ENCODE measurements at regions not wholly inside any gene's neighbourhood (a gene's known extent, or its start where the extent isn't known, plus 50 kb on each side); places are given as distances from the start of the nearest gene placed in this dataset.

DNA sequence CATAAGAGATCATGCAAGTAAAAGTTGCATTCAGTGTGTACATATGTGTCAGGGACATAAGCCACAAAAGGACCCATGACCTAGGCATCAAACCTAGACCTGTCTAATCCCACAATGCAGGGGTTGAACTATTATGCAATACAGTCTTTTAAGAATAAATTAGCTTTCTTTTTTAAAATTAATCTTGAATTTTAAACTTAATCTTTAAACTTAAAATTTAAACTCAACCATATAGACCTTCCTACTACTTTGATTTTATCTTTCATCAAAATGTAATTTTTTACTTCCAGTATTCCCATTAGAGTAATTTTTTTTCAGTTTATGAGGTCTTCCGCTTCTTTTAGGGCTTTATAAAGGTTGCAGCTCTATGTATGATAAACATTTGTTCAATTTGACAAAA lies 702.9 kb downstream of the SUCLG1 start:
- no peak for DNase-seq

DNA sequence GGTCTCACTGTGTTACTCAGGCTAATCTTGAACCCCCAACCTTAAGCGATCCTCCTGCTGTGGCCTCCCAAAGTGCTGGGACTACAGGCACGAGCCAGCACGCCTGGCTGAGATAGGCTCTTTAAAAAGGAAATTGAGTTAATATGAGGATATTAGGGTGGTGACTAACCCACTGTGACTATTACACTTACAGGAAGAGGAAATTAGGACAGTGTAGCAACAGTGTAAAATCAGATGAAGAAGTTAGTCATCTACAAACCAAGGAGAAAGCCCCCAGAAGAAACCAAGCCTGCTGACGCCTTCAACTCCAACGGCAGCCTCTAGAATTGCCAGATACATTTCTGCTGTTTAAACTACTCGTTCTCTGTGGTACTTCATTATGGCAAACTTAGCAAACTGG lies 711.9 kb downstream of the SUCLG1 start:
- DNase-seq = no peak

DNA sequence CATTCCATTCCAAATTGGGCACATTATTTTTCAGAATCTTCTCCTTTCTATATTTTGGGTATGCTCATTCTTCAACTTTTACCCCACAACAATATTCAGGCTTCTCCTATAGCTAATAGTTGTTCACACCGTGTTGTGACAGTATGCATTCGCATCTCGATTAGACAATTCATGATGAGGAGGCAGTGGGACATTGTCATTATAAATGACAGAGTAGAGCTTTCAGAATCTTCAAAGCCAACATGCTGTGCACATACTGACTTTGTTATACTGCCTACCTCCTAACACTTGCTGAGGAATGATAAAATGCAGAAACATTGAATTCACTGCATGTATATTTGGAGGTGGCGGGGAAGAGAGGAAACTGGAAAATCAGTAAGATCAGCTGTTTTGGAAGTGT lies 714.2 kb downstream of the SUCLG1 start:
- no peak for DNase-seq

DNA sequence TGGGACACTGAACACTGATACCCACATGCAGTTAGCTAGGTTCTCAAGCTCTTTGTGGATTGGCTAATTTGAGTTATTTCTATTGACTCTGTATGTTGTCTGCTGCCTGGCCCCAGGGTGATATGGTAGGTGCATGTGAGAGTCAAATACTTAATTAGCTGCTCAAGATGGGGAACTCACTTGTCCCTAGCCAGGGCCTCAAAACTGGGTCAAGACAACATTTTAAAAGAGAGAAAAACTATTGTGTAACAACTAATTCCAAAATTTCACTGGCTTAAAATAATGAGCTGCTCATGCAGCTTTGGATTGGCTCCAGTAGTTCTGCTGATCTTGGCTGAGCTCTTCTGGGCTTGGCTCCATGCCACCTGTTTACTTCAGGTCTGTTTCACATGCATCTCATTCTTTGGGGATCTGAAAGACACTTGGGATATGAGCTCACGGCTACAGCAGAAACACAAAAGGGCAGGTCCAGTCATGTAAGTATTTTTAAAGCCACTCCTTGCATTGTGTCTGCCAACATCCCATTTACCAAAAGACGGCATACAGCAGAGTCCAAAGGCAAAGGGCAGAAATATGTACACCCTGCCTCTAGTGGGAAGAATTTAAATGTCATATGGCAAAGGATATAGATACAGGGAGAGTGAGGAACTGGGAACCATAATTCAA lies 716.8 kb downstream of the SUCLG1 start:
- DNase-seq = no peak

DNA sequence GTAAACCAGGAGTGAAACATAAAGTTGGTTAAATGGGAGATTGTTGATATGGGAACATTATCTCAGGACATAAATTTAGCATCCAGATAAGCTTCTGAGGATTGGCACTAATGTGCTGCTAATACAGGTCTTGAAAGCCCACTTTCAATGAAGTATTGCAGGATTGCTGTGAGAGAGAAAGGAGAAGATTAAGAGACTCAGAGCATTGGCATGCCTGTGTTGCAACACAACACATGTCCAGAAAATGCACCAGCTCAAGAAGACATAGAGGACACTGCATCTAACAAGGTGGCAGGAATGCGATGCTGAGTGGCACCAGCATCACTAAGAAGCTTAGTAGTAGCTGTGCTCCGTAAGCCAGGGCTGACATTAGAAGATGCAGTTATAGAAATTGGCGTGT lies 728.9 kb downstream of the SUCLG1 start:
- DNase-seq = no peak

DNA sequence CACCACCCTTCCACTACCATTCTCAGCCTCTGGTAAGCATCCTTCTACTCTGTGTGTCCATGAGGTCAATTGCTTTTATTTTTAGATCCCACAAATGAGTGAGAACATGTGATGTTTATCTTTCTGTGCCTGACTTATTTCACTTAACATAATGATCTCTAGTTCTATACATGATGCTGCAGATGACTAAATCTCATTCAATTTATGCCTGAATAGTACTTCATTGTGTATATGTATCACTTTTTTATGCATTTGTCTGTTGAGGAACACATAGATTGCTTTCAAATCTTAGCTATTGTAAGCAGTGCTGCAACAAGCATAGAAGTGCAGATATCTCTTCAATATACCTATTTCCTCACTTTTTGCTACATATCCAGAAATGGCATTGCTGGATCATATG lies 733.3 kb downstream of the SUCLG1 start:
- no peak for DNase-seq

DNA sequence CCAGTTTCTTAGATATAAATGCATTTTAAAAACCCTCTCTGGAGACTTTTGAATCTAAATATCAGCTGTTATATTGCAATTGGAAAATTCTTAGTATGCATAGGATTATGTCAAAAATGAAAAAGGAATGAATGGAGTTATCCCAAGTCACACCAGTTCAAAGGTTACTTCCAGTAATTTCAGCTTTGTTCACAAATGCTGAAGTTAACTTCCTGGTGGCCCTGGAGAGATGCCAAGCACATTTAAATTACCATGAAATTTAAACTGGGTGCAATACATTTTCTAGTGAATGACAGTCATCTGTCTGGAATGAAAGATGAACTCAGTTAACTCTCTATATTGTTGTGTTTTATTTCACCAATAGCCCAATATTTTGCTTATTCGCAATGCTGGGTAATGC lies 753.9 kb downstream of the SUCLG1 start:
- DNase-seq = no peak

DNA sequence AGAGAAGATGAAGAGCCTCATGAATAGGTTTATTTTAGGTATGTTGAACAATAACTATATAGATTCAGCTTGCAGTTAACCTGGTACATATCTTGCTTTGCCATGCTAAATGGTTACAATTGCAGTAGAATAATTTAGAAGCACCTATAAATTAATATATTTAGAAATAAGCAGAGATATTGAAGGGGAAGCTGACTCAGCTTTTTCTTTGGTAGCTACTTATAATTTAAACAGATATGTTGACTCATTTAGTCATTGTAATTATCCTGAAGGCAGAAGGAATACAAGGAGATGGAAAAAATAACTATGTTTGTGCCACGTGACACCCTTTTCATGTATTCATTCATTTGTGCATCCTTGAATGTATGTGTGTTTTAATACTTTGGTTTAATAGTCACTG lies 755.5 kb downstream of the SUCLG1 start:
- no peak for DNase-seq

DNA sequence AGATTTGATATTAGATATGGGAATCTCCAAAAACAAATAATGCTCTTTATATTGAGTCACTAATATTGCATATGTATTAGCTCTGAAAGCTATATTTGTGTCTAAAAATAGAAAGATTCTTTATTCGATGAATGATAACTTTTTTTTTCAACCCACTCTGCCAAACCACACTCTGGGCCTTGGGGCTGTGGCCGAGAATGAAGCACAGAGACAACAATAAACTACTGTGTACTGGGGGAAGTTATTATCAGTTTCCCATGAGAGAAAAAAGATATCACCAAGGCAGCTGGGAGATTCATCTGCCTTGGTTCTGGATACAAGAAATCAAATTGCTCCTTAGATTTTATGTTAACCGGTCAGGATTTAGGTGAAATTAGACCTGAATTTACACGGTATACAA lies 762.2 kb downstream of the SUCLG1 start:
- DNase-seq = no peak

DNA sequence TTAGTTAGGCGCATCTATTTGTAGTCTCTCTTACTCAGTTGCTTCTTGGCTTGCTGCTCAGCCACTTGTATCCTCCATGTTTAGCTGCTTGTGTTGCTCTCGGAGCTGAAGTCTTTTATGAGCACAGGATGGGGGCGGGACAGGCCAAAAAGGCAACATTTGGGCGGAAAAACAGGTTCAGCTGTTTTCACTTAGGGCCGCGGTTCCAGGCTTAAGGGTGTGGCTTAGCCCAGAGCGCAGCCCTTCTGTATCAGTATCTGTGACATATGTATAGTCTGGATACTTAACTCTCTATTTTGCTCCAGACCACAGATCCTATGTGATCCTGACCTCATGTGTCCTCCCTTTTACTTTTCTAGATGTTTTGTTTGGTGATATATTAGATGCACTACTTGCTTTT lies 763.5 kb downstream of the SUCLG1 start:
- no peak for DNase-seq

DNA sequence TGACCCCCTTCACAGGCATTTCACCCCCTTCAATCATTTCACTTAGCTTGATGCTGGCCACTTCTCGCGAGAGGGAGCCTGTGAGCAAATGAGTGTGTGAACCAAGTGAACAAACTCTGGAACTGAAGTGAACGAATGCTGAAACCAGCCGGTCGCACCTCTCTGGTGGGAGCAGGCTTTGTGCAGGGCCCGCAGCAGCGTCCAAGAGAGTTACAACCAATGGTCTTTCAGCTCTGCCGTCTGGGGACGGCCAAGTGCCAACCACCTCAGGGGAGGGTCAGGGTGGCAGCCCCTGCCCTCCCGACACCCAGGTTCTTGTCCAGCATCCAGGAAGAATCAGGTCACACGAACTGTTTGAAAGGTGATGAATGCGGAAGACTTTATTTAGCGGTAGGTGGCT lies 764.0 kb downstream of the SUCLG1 start:
- no peak for DNase-seq

DNA sequence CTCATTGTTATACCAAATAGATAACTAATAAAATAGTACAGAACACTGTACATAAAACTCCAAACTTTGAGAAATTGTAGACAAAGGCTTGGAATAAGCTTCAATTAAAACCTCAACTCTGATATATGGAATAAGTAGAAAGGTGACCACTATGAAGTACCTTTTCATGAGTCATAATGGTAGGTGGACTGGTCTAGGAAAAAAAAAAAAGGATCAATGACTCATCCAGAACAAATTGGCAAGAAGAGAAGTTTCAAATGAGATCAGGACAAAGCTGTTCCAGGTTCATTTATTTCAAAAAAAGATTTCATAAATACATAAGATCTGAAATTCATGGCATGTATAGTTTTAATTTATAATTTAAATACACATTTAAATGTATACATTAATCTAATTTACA lies 769.7 kb downstream of the SUCLG1 start:
- no peak for DNase-seq

DNA sequence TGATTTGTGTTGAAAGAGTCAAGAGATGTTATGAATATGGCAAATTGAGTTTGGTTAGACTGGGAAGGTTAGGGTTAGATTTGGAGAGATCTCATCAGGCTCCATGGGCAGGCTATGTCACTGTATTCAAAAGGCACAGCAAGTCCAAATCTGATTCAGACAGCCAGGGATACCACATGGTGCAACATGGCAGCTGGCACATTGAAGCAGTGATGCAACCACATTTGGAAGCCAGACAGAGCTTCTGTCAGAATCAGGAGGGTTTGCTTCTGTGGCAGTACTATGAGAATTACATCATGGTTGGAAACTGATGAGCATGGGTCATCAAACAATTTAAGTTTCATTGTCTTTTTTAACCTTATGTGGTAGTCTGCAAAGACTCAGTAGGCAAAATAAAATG lies 772.2 kb downstream of the SUCLG1 start:
- DNase-seq = no peak

DNA sequence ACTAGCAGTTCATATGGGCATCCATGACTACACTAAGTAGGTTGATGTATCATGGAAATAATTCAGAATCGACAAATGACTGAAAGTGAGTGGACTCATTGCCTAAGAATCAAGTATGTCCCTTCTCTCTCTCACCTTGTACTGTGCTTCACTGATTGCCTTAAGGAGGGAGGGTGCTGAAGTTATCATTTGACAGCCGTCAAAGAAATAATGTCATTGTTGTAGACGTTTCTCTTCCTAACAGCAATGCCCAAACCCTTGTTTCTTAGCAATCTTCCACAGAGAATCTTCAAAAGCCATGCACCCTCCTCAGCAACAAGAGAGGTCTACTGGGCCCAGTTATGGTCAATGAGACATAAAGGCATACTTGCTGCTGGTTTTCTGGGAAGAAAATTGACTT lies 785.0 kb downstream of the SUCLG1 start:
- no peak for DNase-seq

DNA sequence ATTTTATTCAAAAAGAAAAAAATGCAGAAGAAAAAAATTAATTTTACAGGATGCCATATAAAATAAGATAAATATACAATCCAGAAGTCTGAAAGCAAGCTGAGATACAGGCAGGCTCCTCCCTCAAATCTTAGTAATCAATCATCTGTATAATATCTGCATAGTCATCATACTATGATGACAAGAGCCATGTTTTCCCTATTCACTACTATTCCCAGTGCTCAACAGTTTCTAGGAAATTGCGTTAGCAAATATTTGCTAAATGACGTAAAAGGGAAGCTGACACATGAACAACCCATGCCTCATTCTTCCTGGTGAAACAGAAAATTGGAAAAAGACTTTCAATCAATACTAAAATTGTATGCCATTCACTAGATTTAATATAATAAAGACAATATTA lies 793.2 kb downstream of the SUCLG1 start:
- no peak for DNase-seq

DNA sequence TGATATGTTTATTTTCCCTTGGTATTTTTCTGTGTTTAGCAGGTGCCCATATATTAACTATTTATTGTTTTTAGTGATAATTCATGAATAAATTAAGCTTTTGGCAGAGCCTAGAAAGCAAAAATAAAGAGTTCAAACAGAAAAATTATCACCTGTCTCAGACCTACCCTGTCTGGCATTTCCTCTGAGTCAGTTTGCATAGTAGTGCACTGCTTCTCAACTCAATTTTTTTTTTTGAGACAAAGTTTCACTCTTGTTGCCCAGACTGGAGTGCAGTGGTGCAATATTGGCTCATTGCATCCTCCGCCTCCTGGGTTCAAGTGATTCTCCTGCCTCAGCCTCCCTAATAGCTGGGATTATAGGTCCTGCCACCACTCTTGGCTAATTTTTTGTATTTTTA lies 793.9 kb downstream of the SUCLG1 start:
- DNase-seq = no peak

DNA sequence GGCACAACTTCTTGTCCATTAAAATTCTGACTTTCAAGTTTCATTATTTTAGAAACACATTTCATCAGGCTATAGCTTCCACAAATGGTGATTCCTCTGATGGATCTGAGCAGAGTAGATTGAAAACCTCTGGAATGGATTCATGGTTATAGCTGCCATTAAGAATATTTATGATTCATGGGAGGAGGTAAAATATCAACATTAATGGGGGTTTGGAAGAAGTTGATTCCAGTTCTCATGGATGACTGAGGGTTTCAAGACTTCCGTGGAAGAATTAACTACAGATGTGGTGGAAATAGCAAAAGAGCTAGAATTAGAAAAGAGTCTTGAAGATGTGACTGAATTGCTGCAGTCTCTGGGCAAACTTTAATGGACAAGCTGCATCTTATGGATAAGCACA lies 797.4 kb downstream of the SUCLG1 start:
- DNase-seq = no peak

DNA sequence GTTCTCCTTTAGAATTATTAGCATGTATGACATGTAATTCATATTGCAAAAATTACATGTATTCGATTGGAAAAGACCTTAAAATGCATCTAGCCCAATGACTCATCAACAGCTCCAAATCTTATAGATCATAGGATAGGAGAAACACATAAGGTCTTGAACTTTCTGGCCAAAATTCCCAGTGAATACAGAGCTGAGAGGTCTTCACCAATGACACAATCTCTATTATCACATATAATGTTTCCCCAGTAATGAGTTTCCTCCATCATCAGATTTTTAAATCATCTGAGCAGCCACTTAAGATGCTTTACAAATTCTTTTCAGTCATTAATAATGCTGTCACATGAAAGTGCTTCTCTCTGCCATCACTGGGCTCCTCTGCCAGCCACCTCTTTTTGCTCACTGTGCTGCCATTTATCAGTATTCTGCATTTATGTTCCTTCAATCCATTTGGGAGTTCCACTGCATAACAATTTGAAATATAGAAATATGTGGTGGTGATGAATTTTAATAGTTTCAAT lies 804.9 kb downstream of the SUCLG1 start:
- DNase-seq = no peak

DNA sequence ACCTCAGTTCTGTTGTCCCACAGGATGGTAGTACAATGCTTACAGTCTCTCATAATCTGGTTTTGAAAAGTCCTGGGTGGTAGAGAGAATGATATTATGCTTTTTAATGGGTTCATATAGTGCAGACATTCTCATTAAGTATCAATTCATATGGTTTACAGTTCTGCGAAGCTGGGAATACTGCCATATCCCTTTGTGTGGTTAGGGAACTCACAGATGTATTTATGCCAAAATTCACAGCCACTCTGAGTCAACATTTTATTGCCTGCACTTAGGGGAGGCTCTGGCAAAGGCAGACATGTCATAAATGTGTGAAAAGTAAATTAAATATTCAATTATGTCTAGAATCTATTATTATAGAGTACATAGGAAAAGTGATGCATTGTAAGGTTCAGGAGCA lies 808.2 kb downstream of the SUCLG1 start:
- DNase-seq = no peak

DNA sequence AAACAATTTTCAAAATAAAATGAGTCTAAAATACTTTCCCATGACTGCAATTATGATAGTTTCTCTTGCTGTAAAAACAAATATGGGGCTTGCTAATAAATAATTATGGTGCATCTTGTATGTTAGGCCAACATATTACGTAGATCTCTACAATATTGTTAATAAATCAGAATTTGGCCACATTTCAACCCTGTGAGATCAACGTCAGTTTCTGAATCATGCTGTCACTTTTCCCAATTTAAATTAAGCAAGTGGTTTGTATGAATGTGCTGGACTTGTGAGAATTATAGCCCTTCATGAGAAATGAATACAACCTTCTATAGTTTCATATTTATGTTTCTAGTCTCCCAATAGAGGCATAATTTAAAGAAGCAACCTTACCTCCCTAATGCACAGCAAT lies 808.9 kb downstream of the SUCLG1 start:
- no peak for DNase-seq

DNA sequence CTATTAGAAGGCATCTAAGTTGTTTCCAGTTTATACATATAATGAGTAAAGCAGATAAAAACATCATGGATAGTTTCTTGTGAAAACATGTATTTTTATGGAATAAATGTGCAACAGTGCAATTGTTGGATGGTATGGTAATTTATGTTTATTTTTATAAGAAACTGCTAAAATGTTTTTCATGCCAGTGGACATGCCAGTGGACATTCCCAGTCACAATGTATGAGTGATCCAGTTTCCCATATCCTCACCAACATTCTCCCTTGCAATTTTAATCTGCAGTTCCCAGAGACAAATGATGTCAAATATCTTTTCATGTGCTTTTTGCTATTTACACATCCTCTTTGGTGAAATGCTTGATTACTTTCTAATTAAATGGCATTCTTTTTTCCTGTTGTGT lies 818.6 kb downstream of the SUCLG1 start:
- no peak for DNase-seq

DNA sequence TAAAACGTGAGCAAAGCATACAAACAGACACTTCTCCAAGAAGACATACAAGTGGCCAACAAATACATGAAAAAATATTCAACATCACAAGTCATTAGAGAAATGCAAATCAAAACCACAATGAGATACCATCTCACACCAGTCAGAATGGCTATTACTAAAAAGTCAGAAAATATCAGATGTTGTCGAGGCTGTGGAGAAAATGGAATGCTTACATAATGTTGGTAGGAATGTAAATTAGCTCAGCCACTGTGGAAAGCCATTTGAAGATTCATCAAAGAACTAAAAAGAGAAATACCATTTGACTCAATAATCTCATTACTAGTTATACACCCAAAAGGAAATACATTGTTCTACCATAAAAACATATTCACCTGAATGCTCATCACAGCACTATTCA lies 825.7 kb downstream of the SUCLG1 start:
- no peak for DNase-seq

DNA sequence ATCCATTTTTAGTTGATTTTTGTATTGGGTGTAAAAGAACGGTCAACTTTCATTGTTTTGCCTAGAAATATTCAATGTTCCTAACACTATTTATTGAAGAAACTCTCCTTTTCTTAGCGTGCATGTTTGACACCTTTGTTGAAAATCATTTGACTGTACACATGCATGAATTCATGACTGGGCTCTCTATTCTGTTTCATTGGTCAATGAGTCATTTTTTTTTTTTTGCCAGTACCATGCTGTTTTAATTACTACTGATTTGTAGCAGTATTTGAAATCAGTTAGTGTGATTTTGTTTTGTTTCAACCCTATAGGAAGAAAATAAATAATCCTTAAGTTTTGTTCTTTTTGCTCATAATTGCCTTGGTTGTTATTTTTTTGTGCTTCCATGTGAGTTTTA lies 828.7 kb downstream of the SUCLG1 start:
- no peak for DNase-seq

DNA sequence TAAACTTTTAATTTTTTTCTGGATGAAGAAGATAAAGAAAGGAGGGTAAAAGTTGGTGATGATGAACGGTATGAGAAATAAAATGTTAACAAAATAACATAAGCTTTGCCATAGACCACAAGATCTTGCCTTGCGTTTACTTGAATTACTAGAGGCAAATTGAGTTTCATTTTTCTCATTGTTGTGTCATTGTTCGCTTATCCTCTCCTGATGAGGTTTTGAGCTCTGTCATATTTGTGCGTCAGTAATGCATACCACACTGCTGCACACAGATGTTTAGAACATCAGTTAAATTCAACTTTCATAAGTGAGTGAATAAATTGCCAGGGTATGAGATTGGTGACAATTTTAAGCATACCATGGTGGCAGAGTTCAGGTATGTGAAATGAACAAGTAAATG lies 843.6 kb downstream of the SUCLG1 start:
- no peak for DNase-seq

DNA sequence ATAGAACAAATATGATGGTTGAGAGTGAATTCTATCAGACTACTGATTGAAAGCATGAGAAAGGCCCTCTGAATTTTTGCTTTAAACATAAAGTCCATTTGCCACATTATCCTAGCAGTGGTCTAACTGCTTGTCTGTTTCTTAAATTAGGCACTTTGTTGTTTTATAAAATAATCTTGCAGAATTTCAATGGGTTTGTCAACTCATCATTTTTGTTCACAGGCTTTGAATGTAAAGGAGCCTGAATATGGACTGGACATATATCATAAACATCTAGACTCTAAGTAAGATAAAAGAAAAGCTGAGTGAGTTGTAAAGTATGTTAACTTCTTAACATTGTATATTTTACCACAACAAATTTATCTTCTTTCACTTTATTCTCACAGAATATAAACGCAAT lies 845.9 kb downstream of the SUCLG1 start:
- no peak for DNase-seq

DNA sequence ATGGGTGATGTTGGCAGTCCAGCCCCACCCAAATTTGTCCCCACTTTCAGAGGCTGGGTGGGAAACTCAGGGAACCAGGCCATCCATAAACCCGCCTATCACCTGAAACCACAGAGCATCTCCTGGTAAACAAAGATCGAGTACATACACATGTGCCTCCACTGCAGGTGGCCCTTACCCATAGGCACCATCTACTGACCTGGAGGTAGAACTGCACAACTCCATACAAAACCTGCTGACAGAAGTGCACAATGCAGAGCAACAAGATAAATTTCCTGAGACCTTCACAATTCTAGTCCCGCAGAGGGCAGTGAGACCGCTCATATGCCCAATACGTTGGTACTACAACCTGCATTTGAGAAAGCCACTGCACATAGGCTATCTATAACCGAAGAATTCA lies 856.3 kb downstream of the SUCLG1 start:
- no peak for DNase-seq

Data from effector CD4-positive, alpha-beta T cell (primary cell).